Sigmoid colon (tissue), 6 donors: ENCODE measurements at regions not wholly inside any gene's neighbourhood (a gene's known extent, or its start where the extent isn't known, plus 50 kb on each side); places are given as distances from the start of the nearest gene placed in this dataset.
"Not testable (repeated sequence)": the region's sequence is repeated elsewhere in the genome, so short reads cannot be mapped to it uniquely, and the experiment has no call there.

ENCODE experiments used
- DNase-seq: peaks from one replicate; pipeline ENCODE4 v3.0.0-alpha.2; 2019
- H3K27ac ChIP-seq, 4 donors: fragments of 200-600 bp; sonication (generic); one replicate each; pipeline ENCODE4 v1.5.1; 2016 to 2019; ENCODE audit warnings: mild to moderate bottlenecking in 1 of 4
- H3K27me3 ChIP-seq, 3 donors: fragments of 200-600 bp; sonication (generic); one replicate each; pipeline ENCODE4 v1.5.1; 2019; ENCODE audit warnings: mild to moderate bottlenecking in 1 of 3
- H3K36me3 ChIP-seq, 4 donors: fragments of 200-600 bp; sonication (generic); one replicate each; pipeline ENCODE4 v1.5.1; 2016 to 2019
- H3K4me1 ChIP-seq, 4 donors: fragments of 200-600 bp; sonication (generic); one replicate each; pipeline ENCODE4 v1.5.1; 2017 to 2019
- H3K4me3 ChIP-seq, 4 donors: fragments of 200-600 bp; sonication (generic); one replicate each; pipeline ENCODE4 v1.5.1; 2017 to 2019; ENCODE audit warnings: mild to moderate bottlenecking in 2 of 4, moderate library complexity in 1 of 4
- H3K9me3 ChIP-seq, 4 donors: fragments of 200-600 bp in 3 of 4; sonication (generic) in 3 of 4; one replicate each; pipeline versions ENCODE4 v1.5.1 to v1.6.1; 2013 to 2019
- EP300 ChIP-seq, 4 donors: sonication (generic); formaldehyde crosslinking; IDR thresholded peaks; one replicate each; pipeline ENCODE4 v1.6.1; 2017; ENCODE audit warnings: antibody characterized with exemption in 4 of 4
- POLR2A ChIP-seq, 2 donors: fragments of 450-650 bp; IDR thresholded peaks; one replicate each; pipeline ENCODE4 v1.6.1; 2016; ENCODE audit warnings: antibody characterized with exemption in 2 of 2, mild to moderate bottlenecking in 2 of 2, moderate library complexity in 2 of 2
- POLR2AphosphoS5 ChIP-seq, 4 donors: sonication (generic); formaldehyde crosslinking; IDR thresholded peaks; one replicate each; pipeline ENCODE4 v1.6.1; 2017; ENCODE audit warnings: antibody characterized with exemption in 4 of 4
- WGBS, 2 donors: extraction: QIAGEN DNeasy Blood & Tissue Kit; methylation state at CpG; one replicate each; pipeline ENCODE4 v1.1.7; 2013; 5-methylcytosine and 5-hydroxymethylcytosine counted together
- intact Hi-C: fragments of 100-400 bp; cut with DNase I; formaldehyde crosslinking; loops from one replicate; pipeline ENCODE4 v1.15.1; 2023
- TF ChIP-seq, protein P1 (sequence below), 4 experiments: fragments of 450-650 bp in 3 of 4; fragments of 200-600 bp in 1 of 4; IDR thresholded peaks; one replicate each; pipeline ENCODE4 v1.5.1; 2016 to 2019; ENCODE audit warnings: antibody characterized with exemption in 4 of 4, mild to moderate bottlenecking in 3 of 4, moderate library complexity in 2 of 4
- donor health status: healthy with polysubstance abuse.
- donor health status: healthy.

- no peaks in the 10 kb centered on the region for H3K36me3 ChIP-seq
- 90 to 92% methylated on average over 3 of the region's 3 CpGs for WGBS, 2 donors
- DNase-seq: no peak
- no peak overlapping the region for H3K4me3 ChIP-seq
- no peak overlapping the region for H3K27ac ChIP-seq
- TF ChIP-seq, protein P1, sequence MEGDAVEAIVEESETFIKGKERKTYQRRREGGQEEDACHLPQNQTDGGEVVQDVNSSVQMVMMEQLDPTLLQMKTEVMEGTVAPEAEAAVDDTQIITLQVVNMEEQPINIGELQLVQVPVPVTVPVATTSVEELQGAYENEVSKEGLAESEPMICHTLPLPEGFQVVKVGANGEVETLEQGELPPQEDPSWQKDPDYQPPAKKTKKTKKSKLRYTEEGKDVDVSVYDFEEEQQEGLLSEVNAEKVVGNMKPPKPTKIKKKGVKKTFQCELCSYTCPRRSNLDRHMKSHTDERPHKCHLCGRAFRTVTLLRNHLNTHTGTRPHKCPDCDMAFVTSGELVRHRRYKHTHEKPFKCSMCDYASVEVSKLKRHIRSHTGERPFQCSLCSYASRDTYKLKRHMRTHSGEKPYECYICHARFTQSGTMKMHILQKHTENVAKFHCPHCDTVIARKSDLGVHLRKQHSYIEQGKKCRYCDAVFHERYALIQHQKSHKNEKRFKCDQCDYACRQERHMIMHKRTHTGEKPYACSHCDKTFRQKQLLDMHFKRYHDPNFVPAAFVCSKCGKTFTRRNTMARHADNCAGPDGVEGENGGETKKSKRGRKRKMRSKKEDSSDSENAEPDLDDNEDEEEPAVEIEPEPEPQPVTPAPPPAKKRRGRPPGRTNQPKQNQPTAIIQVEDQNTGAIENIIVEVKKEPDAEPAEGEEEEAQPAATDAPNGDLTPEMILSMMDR (IDR thresholded peaks at IDR 0.05): no peak
- TF ChIP-seq POLR2AphosphoS5 (IDR thresholded peaks at IDR 0.05): no peak
- TF ChIP-seq POLR2A (IDR thresholded peaks at IDR 0.05): no peak
- no peak for TF ChIP-seq EP300 (IDR thresholded peaks at IDR 0.05)
- H3K27me3 ChIP-seq: no peaks in the 10 kb centered on the region
- intact Hi-C loops: no loop called here
- no peaks in the 10 kb centered on the region for H3K9me3 ChIP-seq
- H3K4me1 ChIP-seq: peaks cover 0 to 19% (median 5%) of the 10 kb centered on the region in 4 donors
These were observed 401.4 kb upstream of the NR3C2 start for GRCh38 chr4:148843625-148844024.

DNA sequence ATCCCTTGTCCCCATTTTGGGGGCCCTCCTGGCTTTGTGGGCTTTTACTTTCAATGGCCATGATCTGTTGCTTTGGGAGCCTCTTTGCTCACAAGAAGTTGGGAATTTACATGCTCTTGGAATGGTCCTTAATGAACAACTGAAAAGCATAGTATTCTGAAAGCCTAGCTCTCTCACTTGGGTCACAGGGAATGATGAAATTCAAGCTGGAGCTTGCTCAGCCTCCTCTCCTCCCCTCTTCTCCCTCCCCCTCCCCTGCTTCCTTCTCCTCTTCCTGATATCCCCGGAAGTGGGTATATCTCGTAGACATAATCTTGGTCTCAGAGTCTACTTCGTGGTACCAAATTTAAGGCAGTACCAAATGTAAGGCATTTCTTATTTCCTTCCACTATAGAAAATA is 400.6 kb upstream of the NR3C2 start:
- no peak overlapping the region for H3K4me3 ChIP-seq
- no peaks in the 10 kb centered on the region for H3K9me3 ChIP-seq
- H3K4me1 ChIP-seq: peaks cover 0 to 15% (median 5%) of the 10 kb centered on the region in 4 donors
- DNase-seq: no peak
- H3K27ac ChIP-seq: no peak overlapping the region
- 85 to 94% methylated on average over 3 of the region's 3 CpGs for WGBS, 2 donors
- H3K36me3 ChIP-seq: no peaks in the 10 kb centered on the region
- intact Hi-C loops: no loop called here
- TF ChIP-seq POLR2A (IDR thresholded peaks at IDR 0.05) (no peak), POLR2AphosphoS5 (IDR thresholded peaks at IDR 0.05) (no peak), EP300 (IDR thresholded peaks at IDR 0.05) (no peak)
- TF ChIP-seq, protein P1 (IDR thresholded peaks at IDR 0.05): no peak
- H3K27me3 ChIP-seq: no peaks in the 10 kb centered on the region

GRCh38 chr4:148837571-148837970 is 395.4 kb upstream of the NR3C2 start:
- H3K27ac ChIP-seq, intact Hi-C loops, DNase-seq, H3K4me3 ChIP-seq, H3K27me3 ChIP-seq, H3K9me3 ChIP-seq, H3K36me3 ChIP-seq: not testable (repeated sequence)
- H3K4me1 ChIP-seq: peaks cover 0 to 15% (median 7%) of the 10 kb centered on the region in 4 donors
- WGBS, 2 donors: 95 to 98% methylated on average over 2 of the region's 2 CpGs

GRCh38 chr4:148834804-148835631 is 392.8 kb upstream of the NR3C2 start:
- 27 to 36% methylated on average over 6 of the region's 6 CpGs for WGBS, 2 donors
- no peaks in the 10 kb centered on the region for H3K9me3 ChIP-seq
- H3K27ac ChIP-seq: no peak overlapping the region
- TF ChIP-seq EP300 (IDR thresholded peaks at IDR 0.05): no peak
- TF ChIP-seq, protein P1 (IDR thresholded peaks at IDR 0.05): no peak
- TF ChIP-seq POLR2A (IDR thresholded peaks at IDR 0.05): no peak
- no peak for TF ChIP-seq POLR2AphosphoS5 (IDR thresholded peaks at IDR 0.05)
- H3K36me3 ChIP-seq: no peaks in the 10 kb centered on the region
- H3K4me3 ChIP-seq: no peak overlapping the region
- H3K4me1 ChIP-seq: peaks cover 0 to 9% (median 4%) of the 10 kb centered on the region in 4 donors
- H3K27me3 ChIP-seq: no peaks in the 10 kb centered on the region
- intact Hi-C loops: no loop called here
- no peak for DNase-seq

DNA sequence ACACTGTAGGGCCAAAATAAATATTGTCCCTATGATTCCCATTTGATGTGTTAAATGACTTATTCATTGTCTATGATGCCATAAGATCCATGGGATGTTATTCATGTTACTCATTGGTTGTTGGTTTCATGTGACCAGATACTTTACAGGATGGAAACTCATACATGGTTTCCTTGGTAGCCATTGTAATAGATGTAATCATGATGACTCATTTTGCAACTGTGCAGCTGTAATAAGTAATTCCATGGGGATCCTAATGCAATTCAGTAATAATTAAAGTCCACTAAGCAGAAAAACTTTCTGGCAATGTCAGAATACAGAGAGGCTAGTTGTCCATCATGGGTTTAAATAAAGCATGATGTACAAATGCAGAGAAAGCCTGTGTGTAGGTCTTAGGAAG is 389.7 kb upstream of the NR3C2 start:
- Histone ChIP-seq H3K27ac (no peak overlapping the region), H3K4me1 (peaks cover 0 to 9% (median 4%) of the 10 kb centered on the region in 4 donors), H3K4me3 (no peak overlapping the region), H3K36me3 (no peaks in the 10 kb centered on the region), H3K27me3 (no peaks in the 10 kb centered on the region), H3K9me3 (peaks cover 0 to 2% (median 0%) of the 10 kb centered on the region in 4 donors)
- TF ChIP-seq, protein P1 (IDR thresholded peaks at IDR 0.05): no peak
- no peak for TF ChIP-seq EP300 (IDR thresholded peaks at IDR 0.05)
- TF ChIP-seq POLR2AphosphoS5 (IDR thresholded peaks at IDR 0.05): no peak
- TF ChIP-seq POLR2A (IDR thresholded peaks at IDR 0.05): no peak
- no peak for DNase-seq
- intact Hi-C loops: no loop called here
